HG03175 (cell line): ENCODE measurements at regions not wholly inside any gene's neighbourhood (a gene's known extent, or its start where the extent isn't known, plus 50 kb on each side); places are given as distances from the start of the nearest gene placed in this dataset.
"Not testable (repeated sequence)": the region's sequence is repeated elsewhere in the genome, so short reads cannot be mapped to it uniquely, and the experiment has no call there.

Source experiments
- ATAC-seq: cut with Tn5 transposase; IDR thresholded peaks from one replicate; pipeline ENCODE4 v1.9.1; 2021; ENCODE audit warnings: mild to moderate bottlenecking, moderate library complexity; ENCODE audit not compliant: unreplicated experiment

DNA sequence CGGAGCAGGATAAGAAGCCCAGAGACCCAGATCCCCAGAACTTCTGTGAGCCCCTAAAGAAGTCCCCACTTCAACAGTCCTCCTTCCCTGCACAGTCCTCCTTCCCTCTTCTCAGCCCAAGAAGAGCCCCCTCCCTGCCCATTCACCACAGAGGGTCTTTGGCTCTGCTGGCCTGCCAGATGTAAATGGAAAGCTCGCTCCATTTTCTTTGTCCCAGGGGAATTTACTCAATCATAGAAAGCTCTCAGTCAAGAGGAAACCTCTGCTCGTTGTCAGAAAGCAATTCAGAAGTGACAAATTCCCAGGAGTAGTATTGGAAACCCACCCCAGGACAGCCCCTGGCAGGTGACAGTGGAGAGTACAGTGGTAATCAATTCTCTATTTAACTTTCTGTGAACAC lies 105.5 kb upstream of the SMAD3 start:
- no peak for ATAC-seq

DNA sequence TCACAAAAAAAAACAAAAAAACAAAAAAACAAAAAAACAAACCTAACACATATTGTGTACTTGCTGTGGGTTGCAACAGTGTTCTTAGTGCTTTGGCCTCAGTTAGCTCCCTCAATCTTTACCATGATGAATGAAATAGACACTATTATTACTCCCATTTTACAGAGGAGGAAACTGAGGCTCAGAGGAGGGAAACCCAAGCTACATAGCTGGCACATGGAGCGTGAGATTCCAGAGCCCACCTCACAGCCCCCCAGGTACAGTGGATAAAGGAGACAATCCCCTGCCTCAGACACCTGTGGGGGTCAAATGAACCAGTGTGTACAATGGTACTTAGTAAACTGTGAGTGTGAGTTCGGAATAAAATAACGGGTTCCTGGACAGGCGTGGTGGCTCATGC lies 104.9 kb upstream of the SMAD3 start:
- no peak for ATAC-seq

DNA sequence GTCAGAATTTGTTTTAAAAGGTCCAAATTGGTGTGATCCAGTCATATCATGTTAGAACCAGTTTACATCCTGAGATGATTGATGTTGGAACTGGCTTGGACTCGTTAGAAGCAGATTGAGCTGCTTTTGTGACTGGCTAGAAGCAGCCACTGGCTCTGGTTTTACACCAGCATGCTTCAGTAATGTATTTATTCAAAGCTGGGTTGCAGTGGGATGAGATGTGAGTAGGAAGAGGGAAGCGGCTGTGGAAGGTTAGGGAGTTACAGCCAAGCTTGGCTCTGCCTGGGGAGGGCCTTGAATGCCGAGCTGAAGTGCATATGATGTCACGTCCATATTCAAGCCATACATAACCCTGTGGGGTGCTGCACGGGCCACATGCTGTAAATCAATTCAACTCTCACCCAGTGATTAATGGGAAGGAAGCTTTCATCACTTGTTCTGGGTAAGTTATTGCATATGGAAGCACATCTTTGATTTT lies 104.0 kb upstream of the SMAD3 start:
- no peak for ATAC-seq

DNA sequence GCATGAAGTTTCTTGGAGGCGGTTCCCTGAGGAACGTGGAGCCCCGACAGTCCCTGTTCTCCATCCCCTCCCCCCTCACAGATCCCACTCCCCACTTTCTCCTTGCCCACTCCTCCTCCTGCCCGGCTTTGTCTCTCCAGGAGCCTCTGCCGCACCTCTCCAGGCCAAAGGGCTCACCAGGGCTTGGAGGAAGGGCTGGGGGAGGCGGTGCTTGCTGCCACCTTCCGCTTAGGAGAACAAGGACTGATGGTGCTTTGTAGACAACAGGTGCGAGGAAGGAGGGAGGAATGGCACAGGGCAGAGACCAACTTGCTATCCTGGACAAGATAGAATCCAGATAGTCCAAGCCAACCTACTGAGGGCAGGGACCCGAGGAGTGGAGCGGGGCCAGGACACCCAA lies 103.5 kb upstream of the SMAD3 start:
- no peak for ATAC-seq

DNA sequence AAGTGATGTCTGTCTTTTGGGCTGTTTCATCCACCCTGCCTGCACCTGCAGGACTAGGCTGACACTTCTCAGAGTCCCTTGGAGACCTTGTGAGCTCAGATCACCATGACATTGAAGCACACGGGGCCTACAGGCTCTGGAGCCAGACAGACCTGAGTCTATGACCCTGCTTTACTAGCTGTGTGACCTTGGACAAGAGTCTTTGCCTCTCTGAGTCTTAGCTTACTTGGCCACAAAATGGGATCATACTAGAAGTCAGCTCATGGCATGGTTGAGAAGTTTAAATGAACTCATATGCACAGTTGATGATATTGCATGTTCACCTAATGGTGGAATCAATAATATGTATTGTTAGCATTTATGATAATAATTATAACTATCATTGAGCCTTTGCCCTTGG lies 102.9 kb upstream of the SMAD3 start:
- ATAC-seq: no peak

DNA sequence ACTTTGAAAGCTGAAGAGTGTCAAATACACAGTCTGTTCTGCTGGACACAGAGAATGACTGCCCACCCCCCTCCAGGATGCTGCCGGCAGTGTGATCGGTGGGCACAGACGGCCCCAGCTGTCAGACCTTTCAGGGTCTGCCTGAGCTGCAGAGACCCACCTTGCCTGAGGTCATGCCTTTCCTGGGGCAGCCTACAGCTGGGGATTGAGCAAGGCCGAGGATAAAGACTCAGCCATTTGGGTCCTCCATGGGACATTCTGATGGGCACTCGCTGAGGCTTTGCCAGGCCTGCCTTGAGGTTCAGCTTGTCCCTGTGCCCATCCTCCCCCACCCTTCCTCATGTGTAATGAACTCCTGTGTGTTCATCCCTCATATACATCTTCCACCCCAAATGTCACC lies 102.3 kb upstream of the SMAD3 start:
- no peak for ATAC-seq

DNA sequence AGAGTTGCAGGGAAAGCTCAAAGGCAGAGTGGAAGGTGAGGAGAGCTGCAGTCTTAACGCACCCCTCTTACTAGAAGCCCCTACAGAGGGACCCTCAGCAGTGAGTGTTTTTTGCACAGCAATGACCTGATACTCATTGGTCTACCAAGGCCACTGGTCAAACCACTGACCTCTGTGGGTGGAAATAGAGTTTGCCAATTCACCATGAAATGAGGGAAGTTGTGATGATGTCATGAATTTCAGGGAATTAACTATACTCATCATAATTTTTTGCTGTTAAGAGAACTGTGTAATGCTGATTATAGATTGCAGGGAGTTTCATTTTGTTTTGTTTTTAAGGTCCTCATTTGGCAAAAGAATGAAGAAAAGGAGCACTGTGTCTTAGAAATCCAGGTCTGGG lies 101.7 kb upstream of the SMAD3 start:
- no peak for ATAC-seq

DNA sequence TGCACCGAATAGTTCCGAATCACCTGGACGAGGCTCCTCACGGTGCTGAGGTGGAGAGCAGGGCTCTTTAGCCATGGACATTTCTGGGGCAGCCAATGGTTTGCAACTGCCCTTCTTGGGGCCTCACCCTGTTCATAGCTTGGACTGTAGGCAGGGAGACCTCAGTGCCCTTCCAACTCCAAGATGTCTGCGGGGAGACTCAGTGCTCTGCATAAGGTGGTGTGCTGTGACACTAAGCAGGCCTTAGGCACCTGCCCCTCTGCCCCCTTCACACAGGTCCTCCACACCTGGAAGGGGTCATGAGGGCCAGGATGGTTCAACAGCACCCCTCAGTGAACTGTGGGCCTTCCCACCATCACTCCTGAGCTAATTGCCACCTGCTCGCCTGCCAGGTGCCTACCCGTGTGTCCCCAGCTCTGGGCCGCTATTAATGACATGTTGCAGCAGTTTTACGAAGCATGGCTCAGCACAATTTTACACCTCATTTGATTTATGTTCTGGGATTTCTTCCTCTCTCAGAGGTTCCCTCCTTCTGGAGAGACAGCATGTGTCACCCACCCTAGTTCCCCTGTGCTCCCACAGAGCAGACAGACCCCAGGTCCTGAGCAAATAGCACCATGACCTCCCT lies 101.2 kb upstream of the SMAD3 start:
- no peak for ATAC-seq

DNA sequence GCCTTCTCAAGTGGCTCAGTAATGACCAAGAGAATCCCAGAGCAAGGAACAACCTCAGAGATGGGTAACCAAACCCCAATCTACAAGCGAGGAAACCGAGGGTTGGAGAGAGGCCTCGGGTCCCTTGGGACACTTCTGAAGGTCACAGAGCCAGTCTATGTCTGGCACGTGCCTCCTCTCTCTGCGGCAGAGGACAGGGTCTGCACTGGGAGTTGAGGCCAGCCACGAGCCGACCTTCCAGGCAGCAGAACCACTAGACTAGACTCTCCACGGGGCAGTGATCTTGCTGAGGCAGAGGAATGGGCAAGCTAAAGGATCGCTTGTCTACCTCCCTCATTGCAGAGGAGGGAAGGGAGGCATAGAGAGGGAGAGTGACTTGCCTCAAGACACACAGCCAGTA lies 100.6 kb upstream of the SMAD3 start:
- no peak for ATAC-seq

DNA sequence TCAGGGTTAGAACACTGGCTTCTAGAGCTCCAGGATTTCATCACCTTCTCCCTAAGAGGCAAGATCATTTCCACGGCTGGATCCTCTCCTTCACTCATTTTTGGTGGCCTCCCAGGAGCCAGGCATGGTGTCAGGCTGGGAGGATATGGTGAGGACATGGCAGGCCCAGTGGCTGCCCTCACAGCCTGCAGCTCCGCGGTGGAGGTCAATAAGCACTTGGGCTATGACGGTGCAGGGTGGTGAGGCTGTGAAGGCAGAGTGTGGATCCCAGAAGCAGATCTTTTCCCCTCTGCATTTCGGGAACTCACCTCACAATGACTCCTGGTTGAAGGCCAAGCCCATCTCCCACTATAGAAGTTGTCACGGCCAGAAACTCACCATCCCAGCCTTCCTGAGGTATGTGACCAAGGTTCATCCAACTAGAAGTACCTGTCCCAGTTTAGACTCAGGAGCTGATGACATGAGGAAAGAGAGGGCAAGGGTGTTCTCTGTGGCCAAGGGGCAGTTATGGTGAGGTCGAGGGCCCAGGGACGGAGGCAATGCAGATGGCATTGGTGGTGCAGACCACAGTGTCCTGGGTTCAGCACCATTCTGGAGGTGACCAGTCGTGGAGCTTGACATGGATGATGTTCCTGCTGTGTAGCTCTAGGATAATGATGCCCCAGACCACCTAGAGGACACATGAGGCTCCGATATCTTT lies 100.1 kb upstream of the SMAD3 start:
- ATAC-seq: no peak

DNA sequence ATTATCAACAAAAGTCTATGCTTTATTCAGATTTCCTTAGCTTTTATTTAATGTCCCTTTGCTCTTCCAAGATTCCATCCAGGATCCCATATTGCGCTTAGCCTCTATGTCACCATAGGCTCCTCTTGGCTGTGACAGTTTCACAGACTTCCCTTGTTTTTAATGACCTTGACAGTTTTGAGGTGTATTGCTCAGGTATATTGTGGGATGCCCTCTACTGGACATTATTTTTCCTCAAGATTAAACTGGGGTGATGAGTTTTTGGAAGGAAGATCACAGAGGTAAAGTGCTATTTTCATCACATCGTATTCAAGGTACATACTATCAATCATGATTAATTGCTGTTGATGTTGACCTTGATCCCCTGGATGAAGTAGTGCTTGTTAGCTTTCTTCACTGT lies 99.1 kb upstream of the SMAD3 start:
- ATAC-seq: no peak

DNA sequence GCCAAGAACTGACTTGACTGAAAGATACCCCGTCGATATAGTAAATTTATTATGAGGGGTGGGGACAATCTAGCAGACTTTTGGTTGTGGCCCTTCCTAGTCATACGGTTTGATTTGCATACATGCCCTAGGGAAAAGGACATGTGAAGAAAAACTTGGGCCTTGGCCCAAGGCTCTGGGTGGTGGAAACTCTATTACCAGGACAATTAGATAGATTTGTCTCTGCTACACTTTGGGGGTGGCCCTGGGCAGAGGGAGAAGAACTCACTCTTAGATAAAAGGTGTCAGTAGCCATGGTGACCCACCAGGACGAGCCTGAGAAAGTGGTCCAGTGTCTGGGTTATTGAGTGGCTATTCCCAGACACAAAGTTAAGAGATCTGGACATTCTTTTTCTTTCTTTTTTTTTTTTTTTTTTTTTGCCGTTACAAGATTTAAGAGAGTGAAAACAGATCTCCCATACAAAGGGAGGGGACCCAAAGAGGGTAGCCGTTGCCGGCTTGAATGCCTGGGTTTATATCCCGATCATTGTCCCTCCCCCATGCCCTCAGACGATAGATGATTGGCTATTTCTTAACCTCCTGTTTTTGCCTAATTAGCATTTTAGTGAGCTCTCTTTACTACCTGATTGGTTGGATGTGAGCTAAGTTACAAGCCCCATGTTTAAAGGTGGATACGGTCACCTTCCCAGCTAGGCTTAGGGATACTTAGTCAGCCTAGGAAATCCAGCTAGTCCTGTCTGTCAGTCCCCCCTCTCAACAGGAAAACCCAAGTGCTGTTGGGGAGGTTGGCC lies 96.4 kb upstream of the SMAD3 start:
- ATAC-seq: no peak

DNA sequence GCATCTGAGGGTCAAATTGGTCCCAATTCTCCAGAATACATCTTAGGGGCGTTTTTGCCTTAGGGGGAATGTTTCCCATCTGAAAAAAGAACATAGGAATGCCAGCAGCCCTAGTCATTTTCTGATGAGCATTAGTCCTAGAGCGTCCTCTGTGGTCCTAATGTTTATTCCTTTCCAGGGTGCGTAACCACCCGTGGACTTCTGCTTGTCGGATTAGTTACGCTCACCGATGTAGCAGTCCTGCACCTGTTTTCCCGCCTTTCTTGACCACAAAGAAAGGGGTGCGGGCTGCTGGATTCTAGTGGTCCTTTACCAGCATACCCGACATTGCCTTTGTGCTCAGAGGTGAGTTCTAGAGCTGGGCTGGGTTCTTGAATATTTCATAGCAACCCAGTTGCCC lies 91.3 kb upstream of the SMAD3 start:
- ATAC-seq: not testable (repeated sequence)

DNA sequence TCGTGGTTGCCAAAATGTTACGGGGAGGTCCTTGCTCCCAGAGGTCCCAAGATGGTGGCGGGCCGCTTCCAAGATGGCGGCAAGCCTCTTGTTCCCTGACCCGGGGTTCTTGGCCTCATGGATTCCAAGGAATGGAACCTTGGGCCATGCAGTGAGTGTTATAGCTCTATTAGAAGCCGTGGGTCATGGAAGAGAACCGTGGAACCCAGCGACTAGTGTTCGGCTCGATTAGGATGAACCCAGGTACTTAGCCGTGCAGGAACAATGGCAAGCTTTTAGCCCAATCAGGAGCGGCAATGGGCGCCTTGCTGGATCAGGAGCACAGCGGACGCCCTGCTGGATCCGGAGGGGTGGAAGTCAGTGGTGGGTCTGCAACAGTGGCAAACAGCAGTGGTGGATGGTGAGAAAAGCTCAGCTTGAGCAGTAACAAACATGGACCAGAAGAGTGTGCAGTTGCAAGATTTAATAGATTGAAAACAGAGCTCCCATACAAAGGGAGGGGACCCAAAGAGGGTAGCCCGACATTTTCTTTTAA lies 89.2 kb upstream of the SMAD3 start:
- ATAC-seq: not testable (repeated sequence)

DNA sequence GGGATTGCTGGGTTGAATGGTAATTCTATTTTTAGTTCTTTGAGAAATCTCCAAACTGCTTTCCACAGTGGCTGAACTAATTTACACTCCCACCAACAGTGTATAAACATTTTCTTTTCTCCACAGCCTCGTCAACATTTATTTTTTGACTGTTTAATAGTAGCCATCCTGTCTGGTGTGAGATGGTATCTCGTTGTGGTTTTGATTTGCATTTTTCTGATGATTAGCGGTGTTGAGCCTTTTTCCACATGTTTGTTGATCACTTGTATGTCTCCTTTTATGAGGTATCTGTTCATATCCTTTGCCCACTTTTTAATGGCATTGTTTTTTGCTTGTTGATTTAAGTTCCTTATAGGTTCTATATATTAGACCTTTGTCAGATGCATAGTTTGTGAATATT lies 85.1 kb upstream of the SMAD3 start:
- not testable (repeated sequence) for ATAC-seq

DNA sequence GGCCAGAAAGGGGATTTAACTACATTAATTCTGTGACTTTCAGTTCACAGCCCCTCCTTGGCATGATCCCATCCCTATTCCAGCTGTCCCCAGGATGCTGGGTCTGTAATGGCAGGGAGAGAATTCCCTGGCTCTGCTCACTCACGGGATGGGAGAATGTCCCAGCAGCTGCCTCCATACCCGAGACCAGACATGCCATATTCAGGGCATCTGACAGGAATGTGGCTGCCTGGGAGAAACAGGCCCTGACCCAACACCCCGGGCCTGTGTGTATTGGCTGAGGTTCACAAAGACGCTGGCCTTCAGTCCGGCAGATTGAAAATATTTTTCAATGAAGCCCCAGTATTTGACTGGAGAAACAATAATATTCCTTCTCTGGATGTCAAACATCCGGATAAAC lies 83.6 kb upstream of the SMAD3 start:
- ATAC-seq: no peak

DNA sequence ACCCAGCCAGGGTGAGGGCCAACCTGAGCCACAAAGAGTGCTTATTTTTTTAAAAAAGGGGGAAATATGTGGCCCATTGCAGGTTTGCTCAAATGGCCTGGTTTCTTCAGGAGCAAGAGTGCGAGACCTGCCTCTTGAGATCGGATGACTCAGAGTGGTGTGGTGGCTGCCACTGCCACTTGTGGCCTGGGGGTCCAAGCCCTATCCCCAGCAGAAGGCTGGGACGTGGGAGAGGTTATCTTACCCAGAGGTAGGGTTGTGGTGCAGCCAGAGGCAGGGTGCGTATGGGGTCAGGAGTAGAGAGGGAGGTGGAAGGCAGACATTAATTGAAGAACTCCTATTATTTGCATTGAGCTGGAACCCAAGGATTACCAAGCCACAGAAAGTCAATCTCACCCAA lies 83.2 kb upstream of the SMAD3 start:
- ATAC-seq: no peak

DNA sequence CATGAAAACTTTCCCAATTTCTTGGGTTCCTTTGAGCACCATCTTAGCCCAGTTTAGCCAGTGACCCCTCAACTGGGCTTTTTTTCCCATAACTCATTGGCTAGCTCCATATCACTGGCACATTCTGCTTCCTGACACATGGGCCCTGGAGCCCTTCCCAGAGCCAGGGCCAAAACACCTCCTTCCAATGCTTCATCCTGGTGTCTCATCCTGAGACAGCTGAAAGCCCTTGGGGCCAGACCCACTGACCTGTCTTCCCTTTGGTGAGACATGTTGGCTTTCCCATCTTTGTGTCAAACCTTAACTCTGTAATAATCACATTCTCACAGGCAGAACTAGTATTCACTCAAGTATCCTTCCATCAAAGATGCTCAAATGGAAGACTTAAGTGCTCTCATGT lies 82.6 kb upstream of the SMAD3 start:
- ATAC-seq: no peak

DNA sequence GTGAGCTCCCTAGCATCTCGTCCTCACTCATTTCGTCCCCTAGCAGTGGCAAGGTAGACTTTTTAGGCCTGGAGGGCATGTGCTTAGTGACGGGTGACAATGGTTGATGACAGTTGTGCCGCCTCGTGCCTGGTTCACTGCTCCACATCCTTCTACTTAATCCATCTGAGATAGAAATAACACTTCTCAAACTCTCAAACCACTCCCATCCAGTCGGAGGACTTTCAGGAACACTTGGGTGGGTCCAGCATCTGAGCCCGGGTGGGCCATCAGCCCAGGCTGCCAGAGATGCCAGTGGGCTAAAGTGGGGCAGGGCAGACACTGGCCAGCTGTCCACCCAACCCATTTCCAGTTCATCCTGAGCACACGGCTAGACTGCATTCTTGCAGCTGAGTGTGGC lies 79.7 kb upstream of the SMAD3 start:
- ATAC-seq: no peak

DNA sequence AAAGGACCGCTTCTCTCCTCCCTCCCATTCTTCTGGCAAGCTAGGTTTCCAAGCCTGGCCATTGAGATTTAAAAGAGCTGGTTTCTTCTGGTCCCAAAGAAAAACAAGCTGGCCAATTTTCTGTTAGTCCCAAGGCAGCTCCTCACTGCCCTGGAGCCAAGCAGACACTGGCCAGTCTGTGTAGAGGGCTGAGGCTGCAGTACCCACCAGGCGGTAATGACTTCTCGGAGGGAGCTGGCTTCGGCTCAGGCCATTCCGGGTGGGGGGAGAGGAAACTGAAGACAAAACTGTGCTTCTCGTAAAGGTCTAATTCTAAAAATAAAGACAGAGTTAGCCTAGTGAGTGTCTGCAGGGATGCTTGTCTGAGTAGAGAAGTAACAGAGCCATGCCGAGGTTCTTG lies 78.5 kb upstream of the SMAD3 start:
- ATAC-seq: no peak

DNA sequence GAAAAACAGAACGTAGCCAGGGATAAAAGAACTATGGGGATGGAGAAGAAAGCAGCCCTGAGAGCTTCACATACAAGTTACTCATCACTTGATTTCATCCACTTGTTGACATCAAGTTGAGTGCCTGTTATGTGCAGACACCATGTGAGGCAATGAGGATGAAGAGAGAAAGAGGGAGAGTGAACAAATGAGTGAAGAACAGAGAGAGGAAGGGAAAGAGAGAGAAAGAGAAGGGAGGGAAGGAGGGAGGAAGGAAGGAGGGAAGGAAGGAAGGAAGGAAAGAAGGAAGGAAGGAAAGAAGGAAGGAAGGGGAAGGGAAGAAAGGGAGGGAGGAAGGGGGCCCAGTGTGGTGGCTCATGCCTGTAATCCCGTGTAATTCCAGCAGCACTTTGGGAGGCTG lies 72.3 kb upstream of the SMAD3 start:
- ATAC-seq: no peak
